A673 (cell line): ENCODE measurements at regions not wholly inside any gene's neighbourhood (a gene's known extent, or its start where the extent isn't known, plus 50 kb on each side); places are given as distances from the start of the nearest gene placed in this dataset.

ENCODE experiments used
- CTCF ChIP-seq: fragments of 300-800, 200-600 bp; sonication (generic); conservative IDR thresholded peaks from 2 replicates; pipeline ENCODE4 v1.5.1; 2017; ENCODE audit warnings: low read depth, mild to moderate bottlenecking, antibody characterized with exemption, low read length, moderate library complexity, mixed read lengths
- EZH2 ChIP-seq: fragments of 200-600 bp; sonication (generic); IDR thresholded peaks from 2 replicates; pipeline ENCODE4 v1.6.1; 2017; ENCODE audit warnings: borderline replicate concordance, low read depth, mild to moderate bottlenecking, mixed read lengths, antibody characterized with exemption, low read length; ENCODE audit not compliant: poor library complexity, severe bottlenecking

- no peak for TF ChIP-seq CTCF
- TF ChIP-seq EZH2, result no peak
Measured at GRCh38 chr5:92917044-92917443, 664.0 kb downstream of the NR2F1-AS1 start.
